ENCODE measurements at regions not wholly inside any gene's neighbourhood (a gene's known extent, or its start where the extent isn't known, plus 50 kb on each side); places are given as distances from the start of the nearest gene placed in this dataset.

GRCh38 chr7:101708223-101708622 is 79.1 kb upstream of the MYL10 start:
- TF ChIP-seq, protein P1, sequence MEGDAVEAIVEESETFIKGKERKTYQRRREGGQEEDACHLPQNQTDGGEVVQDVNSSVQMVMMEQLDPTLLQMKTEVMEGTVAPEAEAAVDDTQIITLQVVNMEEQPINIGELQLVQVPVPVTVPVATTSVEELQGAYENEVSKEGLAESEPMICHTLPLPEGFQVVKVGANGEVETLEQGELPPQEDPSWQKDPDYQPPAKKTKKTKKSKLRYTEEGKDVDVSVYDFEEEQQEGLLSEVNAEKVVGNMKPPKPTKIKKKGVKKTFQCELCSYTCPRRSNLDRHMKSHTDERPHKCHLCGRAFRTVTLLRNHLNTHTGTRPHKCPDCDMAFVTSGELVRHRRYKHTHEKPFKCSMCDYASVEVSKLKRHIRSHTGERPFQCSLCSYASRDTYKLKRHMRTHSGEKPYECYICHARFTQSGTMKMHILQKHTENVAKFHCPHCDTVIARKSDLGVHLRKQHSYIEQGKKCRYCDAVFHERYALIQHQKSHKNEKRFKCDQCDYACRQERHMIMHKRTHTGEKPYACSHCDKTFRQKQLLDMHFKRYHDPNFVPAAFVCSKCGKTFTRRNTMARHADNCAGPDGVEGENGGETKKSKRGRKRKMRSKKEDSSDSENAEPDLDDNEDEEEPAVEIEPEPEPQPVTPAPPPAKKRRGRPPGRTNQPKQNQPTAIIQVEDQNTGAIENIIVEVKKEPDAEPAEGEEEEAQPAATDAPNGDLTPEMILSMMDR (IDR thresholded peaks at IDR 0.05; ENCODE audit: poor library complexity, severe bottlenecking) = no peak
- TF ChIP-seq POLR2AphosphoS5 (IDR thresholded peaks at IDR 0.05) = no peak
- TF ChIP-seq EP300 (conservative IDR thresholded peaks at IDR 0.05; ENCODE audit: poor library complexity, severe bottlenecking) = no peak
